Stimulated activated CD8-positive, alpha-beta memory T cell treated with anti-CD3 and anti-CD28 coated beads, Interleukin-7, amount 100 ng/mL, for 24 hours (primary cell): ENCODE measurements at regions not wholly inside any gene's neighbourhood (a gene's known extent, or its start where the extent isn't known, plus 50 kb on each side); places are given as distances from the start of the nearest gene placed in this dataset.
"Not testable (repeated sequence)": the region's sequence is repeated elsewhere in the genome, so short reads cannot be mapped to it uniquely, and the experiment has no call there.

Experiments
- DNase-seq: peaks from one replicate; pipeline ENCODE4 v3.0.0-alpha.2; 2020; ENCODE audit warnings: low read depth

- DNase-seq = no peak
These were observed 309.4 kb downstream of the RPS24 start for GRCh38 chr10:78342827-78343653.

GRCh38 chr10:78344257-78344656 is 310.6 kb downstream of the RPS24 start:
- DNase-seq = not testable (repeated sequence)

- not testable (repeated sequence) for DNase-seq
These were observed 311.9 kb downstream of the RPS24 start for GRCh38 chr10:78345515-78345914.

- DNase-seq = no peak
These were observed 313.1 kb downstream of the RPS24 start for GRCh38 chr10:78346721-78347120.

- no peak for DNase-seq
These were observed 314.9 kb downstream of the RPS24 start for GRCh38 chr10:78348411-78349164.

GRCh38 chr10:78349165-78349516 is 315.5 kb downstream of the RPS24 start:
- DNase-seq = no peak

GRCh38 chr10:78349911-78350663 is 316.4 kb downstream of the RPS24 start:
- no peak for DNase-seq

GRCh38 chr10:78351283-78351682 is 317.6 kb downstream of the RPS24 start:
- no peak for DNase-seq

GRCh38 chr10:78351809-78352208 is 318.1 kb downstream of the RPS24 start:
- DNase-seq = no peak

- no peak for DNase-seq
These were observed 320.0 kb downstream of the RPS24 start for GRCh38 chr10:78353636-78354035.

- no peak for DNase-seq
These were observed 320.4 kb downstream of the RPS24 start for GRCh38 chr10:78354101-78354500.

- DNase-seq = no peak
These were observed 322.7 kb downstream of the RPS24 start for GRCh38 chr10:78356291-78356900.

- DNase-seq = no peak
These were observed 323.7 kb downstream of the RPS24 start for GRCh38 chr10:78357141-78358063.

GRCh38 chr10:78358351-78358750 is 324.7 kb downstream of the RPS24 start:
- no peak for DNase-seq

GRCh38 chr10:78358982-78359381 is 325.3 kb downstream of the RPS24 start:
- DNase-seq = no peak

GRCh38 chr10:78359640-78360091 is 326.0 kb downstream of the RPS24 start:
- no peak for DNase-seq

- no peak for DNase-seq
These were observed 326.6 kb downstream of the RPS24 start for GRCh38 chr10:78360284-78360683.

GRCh38 chr10:78361031-78361430 is 327.4 kb downstream of the RPS24 start:
- no peak for DNase-seq

- no peak for DNase-seq
These were observed 328.9 kb downstream of the RPS24 start for GRCh38 chr10:78362406-78363022.

- DNase-seq = no peak
These were observed 329.5 kb downstream of the RPS24 start for GRCh38 chr10:78363190-78363589.

- DNase-seq = no peak
These were observed 332.0 kb downstream of the RPS24 start for GRCh38 chr10:78365694-78366093.
